GM12891 (cell line): ENCODE measurements at regions not wholly inside any gene's neighbourhood (a gene's known extent, or its start where the extent isn't known, plus 50 kb on each side); places are given as distances from the start of the nearest gene placed in this dataset.

Source experiments
- POLR2A ChIP-seq: IDR thresholded peaks from 2 replicates; pipeline ENCODE4 v1.6.1; 2011; ENCODE audit warnings: low read depth, low read length, control low read depth
- POLR2AphosphoS5 ChIP-seq: IDR thresholded peaks from 2 replicates; pipeline ENCODE4 v1.6.1; 2011; ENCODE audit warnings: low read depth, low read length, control low read depth
- SPI1 ChIP-seq: IDR thresholded peaks from 2 replicates; pipeline ENCODE4 v1.6.1; 2011; ENCODE audit warnings: low read depth, low read length, control low read depth

- TF ChIP-seq POLR2A, result no peak
- TF ChIP-seq POLR2AphosphoS5, result no peak
- no peak for TF ChIP-seq SPI1
Observed at GRCh38 chr3:24604215-24604614, 109.6 kb upstream of the THRB start.
